Fibroblast of upper back skin (primary cell): ENCODE measurements at regions not wholly inside any gene's neighbourhood (a gene's known extent, or its start where the extent isn't known, plus 50 kb on each side); places are given as distances from the start of the nearest gene placed in this dataset.
"Not testable (repeated sequence)": the region's sequence is repeated elsewhere in the genome, so short reads cannot be mapped to it uniquely, and the experiment has no call there.

Experiments used
- DNase-seq: peaks from one replicate; pipeline ENCODE4 v3.0.0-alpha.2; 2013

DNA sequence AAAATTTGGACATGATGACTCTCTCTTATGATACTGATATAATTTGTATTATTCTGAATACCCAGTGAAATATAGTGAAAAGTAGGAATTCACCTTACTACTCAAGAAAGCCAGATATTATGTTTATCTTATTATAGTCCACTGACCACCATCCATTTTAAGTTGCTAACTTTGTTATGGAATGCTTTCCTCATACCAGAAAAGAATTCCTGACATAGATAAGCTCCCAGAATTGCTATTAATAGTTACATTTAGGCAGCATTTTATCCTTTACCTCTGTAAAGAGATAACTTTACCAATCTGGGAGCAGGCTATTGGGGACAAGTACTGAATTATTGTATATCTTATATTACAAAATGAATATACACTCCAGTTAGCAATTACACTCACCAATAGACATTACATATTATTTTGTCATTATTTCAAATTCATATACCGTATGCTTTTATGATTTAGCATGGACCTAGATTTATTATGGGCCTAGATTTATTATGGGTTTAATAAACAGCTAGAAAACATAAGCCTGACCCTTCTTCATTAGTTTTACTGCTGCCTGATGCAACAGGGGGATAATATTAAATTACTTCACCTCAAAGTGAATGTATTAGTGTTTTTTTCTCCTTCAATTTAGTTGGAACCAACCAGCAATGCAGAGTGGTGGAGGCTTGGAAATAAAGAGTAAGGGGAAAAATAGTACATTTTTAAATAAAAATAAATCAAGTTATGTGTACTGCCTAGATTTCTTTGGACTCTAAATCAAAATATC, 1886.1 kb downstream of the PCDH9 start:
- peak; percentile 50 for DNase-seq

DNA sequence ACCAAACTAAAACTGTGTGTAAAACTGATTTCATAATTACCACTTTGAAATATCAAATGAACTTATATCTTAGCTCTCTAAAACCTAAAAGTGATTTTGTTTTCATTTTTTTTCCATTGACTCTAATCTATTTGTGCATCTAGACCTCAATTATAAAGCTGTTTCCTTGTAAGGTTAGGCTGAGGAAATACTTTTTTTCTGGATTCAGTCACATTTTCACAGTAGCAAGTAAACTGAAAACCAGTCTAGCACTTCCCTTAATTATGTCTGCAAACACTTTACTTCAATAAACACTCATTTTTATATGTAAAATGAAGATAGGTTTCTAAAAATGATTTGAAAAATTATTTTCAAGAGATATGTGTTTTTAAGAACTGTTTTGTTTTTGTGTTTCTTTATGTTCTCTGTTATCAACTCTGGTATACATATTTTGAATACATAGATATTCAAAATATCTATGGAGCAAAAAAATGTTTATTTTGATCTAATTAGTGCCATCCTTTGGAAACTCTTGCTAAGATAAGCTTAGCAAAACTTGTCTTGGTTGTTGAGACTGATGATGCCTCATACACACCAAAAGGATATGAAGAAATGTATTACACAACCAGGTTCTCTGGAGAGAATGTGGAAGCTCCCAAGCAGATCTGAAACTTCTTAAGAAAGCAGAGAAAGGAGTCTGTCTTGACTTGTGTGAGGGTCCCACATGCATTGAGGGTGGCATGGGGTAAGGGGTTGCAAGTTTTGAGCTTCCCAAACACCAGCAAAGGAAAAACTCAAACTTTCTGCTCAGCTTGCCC, 1887.4 kb downstream of the PCDH9 start:
- DNase-seq, result peak; percentile 3

DNA sequence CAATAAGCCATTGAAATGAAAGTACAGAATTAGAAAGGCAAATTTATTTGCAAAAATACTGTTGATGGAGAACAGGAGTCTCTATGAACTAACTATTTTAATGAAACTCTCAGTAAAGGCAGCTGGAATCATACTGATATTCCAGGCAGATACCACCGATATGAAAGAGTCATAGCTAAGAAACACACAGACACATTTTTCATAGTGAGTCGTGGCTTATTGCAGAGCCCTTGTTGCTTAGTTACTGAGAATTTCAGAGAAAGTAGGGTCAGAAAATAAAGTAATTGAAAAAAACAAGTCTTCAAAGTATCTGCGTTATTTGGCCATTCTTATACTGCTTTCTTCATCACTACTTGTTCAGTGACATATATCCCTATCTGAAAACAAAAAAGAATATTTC, 1890.9 kb downstream of the PCDH9 start:
- peak; percentile 56 for DNase-seq

DNA sequence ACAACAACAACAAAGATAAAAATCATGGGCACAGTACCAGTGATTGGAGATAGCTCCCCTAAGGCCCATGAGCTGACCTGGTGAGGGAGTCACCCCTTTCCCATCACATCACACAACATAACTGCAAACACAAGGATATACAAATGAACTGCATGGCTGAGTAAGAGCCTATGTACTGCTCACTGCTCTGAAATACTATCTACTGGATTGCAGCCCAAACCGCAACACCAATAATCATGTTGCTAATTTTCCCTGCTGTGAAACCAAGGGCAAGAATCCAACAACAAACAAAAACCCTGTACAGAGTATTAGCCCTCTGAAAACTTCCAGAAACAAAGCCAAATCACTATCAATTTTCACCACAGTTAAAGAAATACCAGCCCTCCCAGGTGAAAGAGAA, 1893.2 kb downstream of the PCDH9 start:
- DNase-seq, result peak; percentile 68

DNA sequence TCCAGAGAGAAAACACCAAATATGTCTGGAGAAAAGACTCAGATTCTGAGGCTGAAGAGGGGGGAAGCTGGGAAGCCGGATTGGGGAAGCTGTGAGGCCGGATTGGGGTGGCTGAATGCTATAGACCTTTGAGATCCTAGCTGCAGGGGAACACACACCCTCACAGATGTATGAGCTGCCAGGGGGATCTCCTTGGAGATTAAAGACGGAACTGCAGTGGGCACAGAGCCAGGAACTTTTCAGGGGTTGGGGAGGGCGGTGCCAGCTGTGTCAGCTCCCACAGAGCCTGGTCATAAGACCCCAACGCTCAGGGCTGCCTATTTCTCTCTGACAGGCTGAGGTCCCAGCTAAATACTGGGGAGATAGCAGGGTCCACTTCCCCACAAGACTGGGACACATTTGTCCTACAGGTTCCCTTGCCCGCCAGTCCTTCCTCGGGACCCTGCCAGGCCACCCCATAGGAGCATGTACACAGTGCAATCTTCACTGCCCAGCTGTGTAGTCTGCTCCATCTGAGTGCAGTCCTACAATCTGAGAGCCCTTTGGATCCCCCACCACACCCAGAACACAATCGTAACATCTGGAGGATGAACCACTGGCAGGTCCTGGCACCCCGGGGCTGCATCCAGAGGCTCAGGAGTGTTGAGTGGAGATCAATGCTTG, 1893.9 kb downstream of the PCDH9 start:
- no peak for DNase-seq

DNA sequence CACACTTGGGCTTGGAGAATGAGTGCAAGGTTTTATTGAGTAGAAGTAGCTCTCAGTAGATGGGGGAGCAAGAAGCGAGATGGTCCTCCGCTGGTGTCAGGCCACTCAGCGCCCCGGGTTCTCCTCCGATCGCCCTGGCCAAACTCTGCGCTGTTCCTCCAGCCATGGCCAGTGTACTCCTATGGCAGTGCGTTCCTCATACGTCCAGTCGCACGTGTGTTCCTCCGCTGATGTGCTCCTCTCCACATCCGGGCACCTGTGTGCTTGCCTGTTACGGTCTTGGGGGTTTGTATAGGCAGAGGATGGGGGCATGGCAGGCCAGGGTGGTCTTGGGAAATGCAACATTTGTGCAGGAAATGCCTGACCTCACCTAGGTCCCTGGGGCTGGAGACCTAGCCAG, 1899.4 kb downstream of the PCDH9 start:
- DNase-seq, result no peak

DNA sequence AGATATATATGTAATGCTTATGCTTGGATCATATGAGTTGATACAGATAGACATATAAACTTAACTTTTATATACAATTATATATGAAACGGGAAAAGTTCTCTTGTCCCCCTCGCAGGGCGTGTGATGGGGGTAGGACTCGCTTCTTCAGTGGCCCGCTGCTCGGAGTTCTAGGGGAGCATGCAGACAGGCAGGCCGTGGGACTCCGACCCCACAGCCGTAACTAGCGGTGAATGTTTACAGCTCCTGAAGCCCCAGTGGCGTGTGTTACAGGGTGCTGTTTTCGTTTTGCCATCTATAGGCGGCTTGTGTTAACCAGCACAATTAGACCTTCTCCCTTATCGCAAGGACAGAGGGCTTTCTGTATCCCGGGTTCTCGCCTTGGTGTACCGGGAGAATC, 1899.8 kb downstream of the PCDH9 start:
- no peak for DNase-seq

DNA sequence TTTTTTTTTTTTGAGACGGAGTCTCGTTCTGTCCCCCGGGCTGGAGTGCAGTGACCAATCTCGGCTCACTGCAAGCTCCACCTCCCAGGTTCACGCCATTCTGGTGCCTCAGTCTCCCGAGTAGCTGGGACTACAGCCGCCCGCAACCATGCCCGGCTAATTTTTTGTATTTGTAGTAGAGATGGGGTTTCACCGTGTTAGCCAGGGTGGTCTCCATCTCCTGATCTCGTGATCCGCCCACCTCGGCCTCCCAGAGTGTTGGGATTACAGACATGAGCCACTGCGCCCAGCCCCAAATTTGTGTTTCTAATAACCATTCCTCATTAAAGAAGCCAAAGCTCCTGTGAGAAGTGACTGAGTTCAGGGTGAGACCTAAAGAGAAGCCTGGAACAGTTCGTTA, 1906.9 kb downstream of the PCDH9 start:
- DNase-seq, result not testable (repeated sequence)

DNA sequence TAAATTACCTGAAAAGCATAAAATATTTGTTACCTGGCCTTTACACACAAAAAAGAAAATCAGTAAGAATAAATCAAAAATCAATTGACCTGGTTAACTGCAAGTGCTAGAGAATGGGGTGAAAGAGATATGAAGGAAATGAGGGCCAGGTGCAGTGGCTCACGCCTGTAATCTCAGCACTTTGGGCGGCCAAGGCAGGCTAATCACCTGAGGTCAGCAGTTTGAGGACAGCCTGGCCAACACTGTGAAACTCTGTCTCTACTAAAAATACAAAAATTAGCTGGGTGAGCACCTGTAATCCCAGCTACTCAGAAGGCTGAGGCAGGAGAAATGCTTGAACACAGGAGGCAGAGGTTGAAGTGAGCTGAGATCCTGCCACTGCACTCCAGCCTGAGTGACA, 1908.7 kb downstream of the PCDH9 start:
- DNase-seq, result not testable (repeated sequence)

DNA sequence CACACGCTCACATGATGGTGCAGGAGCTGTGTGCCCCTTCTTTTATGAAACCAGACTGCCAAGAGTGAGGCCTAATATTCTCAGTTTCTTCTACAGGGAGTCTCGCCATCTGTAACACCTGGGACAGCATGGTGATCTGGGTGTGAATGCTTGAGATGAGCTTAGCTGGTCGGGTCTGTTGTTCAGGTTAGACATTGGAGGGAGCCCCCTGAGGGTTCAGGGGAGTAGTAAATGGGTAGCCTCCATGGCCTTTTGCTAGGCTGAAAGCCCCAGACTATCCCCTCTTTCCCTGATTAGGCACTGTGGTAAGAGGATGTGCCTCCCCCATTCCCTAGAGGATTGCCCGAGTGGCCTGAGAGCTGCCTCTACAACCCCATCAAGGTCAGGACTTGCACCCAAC, 1916.1 kb downstream of the PCDH9 start:
- no peak for DNase-seq

DNA sequence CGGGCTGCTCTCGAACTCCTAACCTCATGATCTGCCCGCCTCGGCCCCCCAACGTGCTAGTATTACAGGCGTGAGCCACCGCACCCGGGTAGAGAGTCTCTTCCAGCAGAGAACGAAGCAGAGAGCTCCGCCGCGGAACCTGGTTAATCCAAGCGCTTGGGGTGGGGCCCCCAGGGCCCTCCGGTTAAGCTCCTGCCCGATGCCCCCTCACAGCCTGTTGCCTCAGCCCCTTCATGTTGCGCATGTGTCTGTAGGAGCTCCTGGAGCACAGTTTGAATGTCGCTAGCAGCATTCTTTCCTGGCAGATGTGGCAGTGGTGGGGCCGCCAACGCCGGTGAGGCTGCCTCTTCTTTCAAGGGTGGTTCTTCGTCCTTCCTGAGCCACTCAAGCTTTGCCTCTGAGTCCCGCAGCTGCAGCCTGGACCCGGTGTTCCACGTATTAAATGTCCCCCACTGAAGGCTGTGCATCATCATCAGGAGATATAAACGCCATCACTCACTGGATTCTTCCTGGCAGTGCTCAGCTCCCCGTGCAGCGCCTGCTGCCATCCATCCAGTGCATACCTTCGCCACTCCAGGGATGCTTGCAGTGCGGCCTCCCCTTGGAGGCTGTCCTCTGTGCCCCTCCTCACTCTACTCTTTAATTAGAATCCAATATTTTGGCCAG, 1919.3 kb downstream of the PCDH9 start:
- no peak for DNase-seq

DNA sequence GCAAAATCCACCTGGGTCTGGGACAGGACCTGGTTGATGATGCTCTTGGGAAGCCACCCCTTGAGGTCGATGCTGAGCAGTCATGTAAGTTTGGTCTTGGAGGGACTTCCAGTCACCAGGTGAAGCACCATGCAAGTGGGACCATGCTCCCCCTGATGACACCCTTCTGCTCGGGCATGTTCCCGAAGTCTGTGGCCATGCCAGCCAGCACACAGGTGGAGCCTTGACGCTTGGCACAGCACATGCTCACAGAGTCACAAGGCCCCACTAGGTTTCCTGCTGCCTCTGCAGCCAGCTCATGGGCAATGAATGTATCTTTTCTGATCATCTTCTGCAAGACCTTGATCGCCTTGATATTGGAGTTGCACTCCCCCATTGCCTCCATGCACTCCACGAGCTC, 1920.2 kb downstream of the PCDH9 start:
- DNase-seq, result no peak

DNA sequence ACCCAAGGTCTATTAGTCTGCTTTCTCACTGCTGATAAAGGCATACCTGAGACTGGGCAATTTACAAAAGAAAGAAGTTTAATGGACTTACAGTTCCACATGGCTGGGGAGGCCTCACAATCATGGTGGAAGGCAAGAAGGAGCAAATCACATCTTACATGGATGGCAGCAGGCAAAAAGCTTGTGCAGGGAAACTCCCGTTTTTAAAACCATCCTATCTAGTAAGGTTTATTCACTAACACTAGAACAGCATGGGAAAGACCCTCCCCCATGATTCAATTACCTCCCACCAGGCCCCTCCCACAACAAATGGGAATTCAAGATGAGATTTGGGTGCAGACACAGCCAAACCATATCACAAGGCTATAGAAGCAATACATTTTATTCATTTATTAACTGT, 1921.4 kb downstream of the PCDH9 start:
- not testable (repeated sequence) for DNase-seq

DNA sequence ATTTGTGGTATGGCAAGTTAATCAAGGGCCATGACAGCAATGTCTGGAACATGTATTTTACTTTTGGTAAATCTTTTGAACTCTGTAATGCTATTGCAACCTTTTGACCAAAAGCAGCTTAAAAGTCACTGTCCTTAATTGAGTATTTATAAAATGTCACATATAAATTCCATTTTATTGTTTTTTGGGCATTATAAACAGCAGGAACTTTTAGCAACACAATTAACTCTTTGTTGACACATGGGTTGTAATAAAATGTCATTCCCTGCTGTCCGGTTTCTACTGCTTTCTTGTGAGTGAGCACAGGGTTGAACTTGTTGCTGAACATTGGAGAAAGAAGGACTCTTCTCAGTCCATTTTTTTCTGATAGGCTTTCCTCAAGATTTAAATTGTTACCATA, 1923.1 kb downstream of the PCDH9 start:
- no peak for DNase-seq

DNA sequence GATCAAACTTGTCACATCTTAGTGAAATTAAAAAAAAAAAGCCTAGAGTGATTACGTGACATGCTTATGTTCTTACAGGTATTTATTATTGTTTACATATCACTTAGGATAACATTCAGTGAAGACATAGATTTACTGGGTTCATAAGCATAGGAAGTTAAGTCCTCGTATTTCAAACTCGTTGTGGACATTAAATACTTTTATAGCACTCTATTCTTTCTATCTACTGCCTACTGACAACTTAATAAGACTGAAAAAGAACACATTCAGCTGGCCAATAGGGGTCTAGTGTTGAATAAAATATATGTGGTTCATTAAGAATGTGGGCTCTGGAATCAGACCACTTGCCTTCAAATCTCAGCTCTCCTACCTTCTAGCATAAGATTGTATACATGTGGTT, 1927.4 kb downstream of the PCDH9 start:
- no peak for DNase-seq

DNA sequence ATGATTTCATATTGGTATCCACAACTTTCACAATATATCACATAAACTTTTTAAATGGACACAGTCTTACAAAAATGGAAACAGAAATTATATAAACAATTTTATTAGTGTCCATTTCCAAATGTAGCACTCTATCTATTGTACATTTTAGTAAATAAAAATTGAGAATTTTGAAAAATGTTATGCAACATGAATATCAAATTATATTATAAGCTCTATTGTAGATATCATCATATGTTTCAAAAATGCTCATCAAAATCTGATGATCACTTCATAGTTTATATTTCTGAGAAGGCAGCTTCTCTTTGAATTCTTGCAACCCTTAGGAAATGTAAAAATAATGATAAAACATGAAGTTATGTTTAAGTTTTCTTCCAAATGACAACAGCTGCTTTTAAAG, 1928.6 kb downstream of the PCDH9 start:
- no peak for DNase-seq

DNA sequence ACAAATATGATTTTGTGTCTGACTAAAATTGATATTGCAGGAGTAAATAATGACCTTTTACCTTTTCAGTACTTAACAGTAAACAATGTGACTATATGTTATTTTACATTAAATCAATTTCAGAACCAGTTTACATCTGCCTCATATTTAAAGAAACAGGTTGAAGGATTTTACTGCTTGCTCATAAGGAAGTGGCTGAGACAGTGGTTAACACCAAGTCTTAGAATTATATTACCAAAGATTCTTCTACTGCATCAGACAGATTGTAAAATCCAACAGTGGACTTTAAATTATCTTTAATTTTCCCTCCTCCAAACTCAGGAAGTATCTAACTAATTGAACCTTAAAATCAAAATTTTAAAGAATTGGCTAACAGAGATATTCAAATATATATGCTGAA, 1929.9 kb downstream of the PCDH9 start:
- no peak for DNase-seq

DNA sequence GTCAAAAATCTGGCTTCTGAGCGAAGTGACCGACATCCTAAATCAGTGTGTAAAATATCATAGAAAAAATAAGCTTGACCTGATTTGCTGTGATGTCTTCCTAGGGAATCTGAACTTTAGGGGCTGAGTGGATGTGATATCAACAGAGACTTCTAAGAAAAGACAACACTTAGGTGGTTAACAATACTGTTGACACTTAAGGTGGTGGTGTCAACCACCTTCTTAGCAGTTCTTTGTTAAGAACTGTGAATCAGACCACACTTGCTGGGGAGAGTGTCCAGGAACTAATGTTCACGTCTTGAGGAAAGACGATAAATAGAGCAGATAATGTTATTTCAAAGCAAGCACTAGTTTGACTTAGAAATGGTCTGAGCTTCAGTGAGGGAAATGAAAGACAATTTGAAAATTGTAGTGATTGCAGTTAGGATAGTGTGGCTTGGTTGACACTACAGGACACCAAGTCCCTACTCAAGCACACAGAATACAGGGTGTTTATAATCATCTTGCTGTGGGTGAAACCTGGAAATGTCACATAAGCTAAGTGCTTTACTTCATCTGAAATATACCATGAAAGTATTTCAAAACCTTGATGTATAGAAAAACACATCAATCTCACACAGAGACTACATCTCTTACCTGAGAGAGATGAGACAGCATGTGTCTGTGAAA, 1936.5 kb downstream of the PCDH9 start:
- DNase-seq, result no peak

DNA sequence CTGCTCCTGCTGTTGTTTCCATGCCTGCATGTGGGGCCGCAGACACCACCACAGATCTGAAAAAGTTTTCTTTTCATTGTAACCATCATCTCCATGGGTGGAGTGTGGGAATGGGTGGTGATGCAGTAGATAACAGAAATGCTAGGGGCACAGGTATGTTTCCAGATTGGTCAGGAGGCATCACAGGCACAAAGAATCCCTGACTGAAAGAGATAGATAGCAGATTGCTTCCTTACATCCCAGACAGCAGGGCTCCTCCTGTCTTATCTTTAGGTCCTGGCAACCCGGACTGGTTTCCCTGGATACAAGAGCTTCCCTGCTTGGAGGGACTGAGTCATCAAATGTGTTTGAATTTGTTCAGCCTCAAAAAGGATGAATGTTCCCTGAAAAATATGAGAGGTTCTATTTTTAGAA, 1937.6 kb downstream of the PCDH9 start:
- DNase-seq, result peak; percentile 88

DNA sequence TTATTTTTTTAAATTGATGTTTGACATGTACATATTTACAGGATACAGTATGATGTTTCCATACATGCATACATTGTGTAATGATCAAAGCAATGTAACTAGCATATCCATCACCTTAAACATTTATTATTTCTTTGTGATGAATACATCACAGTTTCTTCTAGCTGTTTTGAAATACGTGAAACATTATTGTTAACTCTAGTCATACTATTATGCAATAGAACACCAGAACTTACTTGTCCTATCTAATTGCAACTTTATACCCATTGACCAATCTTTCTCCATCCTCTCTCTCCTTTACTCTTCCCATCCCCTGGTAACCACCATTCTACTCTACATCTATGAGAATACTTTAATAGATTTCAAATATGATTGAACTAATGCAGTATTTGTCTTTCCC, 1942.7 kb downstream of the PCDH9 start:
- DNase-seq, result no peak

DNA sequence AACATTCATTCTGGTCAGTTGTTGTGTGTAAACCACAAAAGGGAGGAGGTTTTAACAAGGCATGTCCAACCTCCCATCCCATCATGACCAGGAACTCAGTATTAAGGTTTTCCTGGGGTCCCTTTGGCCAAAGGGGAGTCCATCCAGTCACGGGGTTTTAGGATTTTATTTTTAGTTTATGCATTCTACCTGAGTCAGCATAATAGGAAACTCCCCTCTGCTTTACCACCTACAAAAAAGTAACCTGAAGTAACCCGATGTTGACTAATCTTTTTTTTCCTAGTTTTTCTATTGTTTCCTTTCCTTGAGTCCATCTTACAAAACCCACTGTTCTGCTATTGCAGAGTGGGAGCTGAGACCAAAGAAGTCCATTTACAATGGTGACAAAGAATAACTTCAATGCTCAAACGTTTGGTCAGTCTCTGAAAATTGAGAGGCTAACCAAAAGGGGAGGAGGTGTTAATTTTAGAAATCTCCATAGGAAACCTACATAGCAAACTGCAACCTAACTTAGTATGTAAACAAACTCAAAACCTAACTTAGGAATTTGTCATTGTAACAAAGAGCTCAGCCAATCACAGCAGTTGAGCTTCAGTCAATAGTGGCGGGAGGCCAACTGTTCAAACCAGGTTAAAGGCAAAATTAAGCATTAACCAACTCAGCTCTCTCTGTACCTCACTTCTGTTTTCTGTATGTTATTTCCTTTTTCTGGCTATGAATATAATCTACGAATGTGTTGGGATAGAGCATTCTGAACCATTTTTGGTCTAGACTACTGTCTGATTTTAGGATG, 1954.1 kb downstream of the PCDH9 start:
- no peak for DNase-seq

DNA sequence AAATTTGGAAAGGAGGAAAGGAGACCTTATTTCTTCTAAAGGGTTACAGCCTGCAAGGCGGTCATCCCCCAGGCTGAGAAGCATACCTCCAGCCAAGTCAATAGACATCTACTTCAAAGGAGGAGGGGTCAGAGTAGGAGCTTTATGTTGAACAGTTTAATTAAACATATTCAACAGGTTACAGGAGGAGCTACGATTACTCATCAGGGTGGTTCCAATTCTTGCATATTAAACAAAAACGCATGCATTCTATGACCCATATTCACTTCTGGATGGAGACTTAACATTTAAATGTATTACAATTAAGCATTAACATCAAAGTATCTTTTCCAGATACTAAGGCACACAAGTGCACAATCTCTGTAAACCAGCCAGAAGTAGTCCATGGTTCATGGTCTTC, 1955.0 kb downstream of the PCDH9 start:
- DNase-seq, result no peak
